ENCODE measurements at regions not wholly inside any gene's neighbourhood (a gene's known extent, or its start where the extent isn't known, plus 50 kb on each side); places are given as distances from the start of the nearest gene placed in this dataset.
"Not testable (repeated sequence)": the region's sequence is repeated elsewhere in the genome, so short reads cannot be mapped to it uniquely, and the experiment has no call there.

- DNase-seq = no peak
Measured at GRCh38 chr6:14386668-14387067, 269.1 kb downstream of the CD83 start.

DNA sequence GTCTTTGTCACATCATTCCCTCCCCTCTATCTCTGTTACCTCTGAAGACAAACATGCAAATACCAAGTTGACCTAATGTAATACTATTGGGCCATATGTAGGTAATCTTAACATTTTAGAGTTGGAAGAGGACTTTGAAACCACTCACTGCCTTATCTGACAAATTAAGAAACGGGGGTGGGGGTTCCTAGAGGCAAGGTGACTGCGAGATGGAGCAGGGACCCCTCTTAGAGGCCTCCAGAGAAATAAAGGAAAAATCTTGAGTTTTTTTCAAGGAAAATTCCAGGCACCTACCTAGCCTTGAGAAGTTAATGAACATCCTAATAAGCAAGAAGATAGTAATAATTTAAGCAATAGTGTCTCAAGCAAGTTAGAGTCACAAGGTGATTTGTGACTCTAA is 270.8 kb downstream of the CD83 start:
- no peak for DNase-seq

DNA sequence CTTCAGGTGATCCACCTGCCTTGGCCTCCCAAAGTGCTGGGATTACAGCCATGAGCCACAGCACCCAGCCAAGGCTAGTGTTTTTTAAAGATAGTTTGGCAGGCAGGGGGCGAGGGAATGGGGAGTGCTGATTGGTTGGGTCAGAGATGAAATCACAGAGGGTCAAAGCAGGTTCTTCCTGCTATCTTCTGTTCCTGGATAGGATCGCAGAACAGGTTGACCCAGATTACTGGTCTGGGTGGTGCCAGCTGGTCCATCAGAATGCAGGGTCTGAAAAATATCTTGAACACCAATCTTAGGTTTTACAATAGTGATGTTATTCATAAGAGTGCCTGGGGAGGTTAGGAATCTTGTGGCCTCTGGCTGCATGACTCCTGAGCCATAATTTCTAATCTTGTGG is 272.2 kb downstream of the CD83 start:
- DNase-seq = not testable (repeated sequence)

DNA sequence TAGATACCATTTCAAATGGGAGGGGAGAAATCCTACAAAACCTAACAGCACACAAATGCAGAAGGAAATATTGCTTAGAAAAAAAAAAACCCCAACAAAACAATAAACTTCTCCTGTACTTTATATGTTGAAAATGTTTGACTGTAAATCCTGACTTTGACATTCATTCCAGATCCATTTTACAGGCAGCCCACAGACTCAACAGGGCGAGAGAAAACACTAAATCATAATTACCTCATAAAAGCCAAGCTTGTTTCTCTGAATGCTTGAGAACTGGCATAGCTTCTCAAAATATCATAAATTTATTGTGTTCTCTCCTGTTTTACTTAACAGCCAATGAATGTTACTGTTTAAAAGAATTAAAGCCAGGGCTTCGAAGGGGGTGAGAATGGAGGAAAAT is 273.2 kb downstream of the CD83 start:
- DNase-seq = no peak

GRCh38 chr6:14393910-14394309 is 276.3 kb downstream of the CD83 start:
- no peak for DNase-seq

DNA sequence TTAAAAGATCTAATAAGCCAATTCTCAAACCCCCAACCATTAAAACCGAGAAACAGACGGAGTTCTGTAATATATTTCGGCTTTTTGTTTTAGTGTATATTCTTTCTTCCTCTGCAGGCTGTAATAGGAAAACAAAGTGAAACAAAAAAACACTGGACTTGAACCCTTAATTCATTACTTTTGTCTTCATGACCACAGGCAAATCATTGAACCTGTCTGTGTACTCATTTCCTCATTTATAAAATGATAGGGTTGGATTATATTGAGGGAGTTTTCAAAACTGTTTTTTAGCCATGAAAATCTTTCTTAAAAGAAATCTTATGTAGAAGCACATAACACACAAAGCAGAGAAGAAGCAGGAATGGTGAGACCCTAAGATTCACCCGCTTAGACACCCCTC is 278.8 kb downstream of the CD83 start:
- no peak for DNase-seq

DNA sequence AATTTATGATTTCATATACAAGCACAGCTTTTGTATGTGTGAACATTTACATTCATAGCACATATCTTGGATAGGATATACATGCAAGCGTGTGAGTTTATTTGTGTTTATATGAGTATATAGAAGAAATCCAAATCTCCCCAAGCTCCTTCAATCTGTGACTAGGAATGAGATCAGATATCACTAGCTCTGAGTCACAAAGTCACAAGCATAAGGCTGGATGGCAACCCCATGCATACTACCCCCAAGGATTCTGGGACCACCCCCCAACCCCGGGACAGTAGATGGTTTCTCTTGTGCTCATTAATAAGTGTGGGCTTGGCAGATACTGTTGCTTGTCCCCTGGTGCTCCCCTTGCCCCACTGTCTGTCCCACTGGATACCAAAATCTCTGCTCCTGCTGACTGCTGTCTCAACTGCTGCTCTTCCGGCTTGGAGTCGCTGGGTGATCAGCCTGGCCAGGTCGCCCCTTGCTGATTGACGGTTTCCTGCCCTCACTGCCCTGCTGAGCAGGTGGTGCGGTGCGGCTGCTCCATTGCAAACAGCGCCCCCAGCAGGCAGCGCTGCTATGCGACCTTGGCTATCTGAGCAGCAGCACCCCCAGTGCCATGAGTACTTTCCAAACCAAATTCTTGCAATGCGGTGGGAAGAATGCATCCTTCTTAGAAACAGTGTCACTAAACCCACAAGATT is 279.4 kb downstream of the CD83 start:
- no peak for DNase-seq

DNA sequence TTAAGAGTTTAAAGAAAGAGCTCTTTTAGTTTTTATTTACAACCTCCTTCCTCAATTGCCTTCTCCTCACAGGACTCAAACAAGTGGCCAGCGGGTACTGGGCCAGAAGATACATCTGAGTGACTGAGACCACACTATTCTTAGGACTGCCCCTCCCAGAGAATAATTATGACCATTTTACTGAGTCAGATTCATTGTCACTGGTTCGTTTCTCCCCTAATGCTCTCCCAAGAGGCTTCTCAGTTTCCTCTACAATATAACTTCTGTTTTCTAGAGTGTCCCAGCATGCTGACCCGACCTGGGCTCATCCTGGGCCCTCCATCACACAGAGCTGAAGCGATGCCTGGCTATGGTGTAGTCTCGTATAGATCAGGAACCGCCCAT is 279.9 kb downstream of the CD83 start:
- DNase-seq = no peak

GRCh38 chr6:14398953-14399352 is 281.4 kb downstream of the CD83 start:
- DNase-seq = no peak

GRCh38 chr6:14399635-14400034 is 282.1 kb downstream of the CD83 start:
- DNase-seq = no peak

- no peak for DNase-seq
Measured at GRCh38 chr6:14401246-14401645, 283.7 kb downstream of the CD83 start.

- DNase-seq = no peak
Measured at GRCh38 chr6:14406614-14407331, 289.2 kb downstream of the CD83 start.

GRCh38 chr6:14408446-14408845 is 290.9 kb downstream of the CD83 start:
- DNase-seq = peak in 1 of 58 donors; percentile 2

GRCh38 chr6:14412026-14412425 is 294.5 kb downstream of the CD83 start:
- no peak for DNase-seq

- DNase-seq = no peak
Measured at GRCh38 chr6:14415452-14415851, 297.9 kb downstream of the CD83 start.

GRCh38 chr6:14417377-14417776 is 299.8 kb downstream of the CD83 start:
- DNase-seq = no peak

- not testable (repeated sequence) for DNase-seq
Measured at GRCh38 chr6:14419224-14419623, 301.7 kb downstream of the CD83 start.

DNA sequence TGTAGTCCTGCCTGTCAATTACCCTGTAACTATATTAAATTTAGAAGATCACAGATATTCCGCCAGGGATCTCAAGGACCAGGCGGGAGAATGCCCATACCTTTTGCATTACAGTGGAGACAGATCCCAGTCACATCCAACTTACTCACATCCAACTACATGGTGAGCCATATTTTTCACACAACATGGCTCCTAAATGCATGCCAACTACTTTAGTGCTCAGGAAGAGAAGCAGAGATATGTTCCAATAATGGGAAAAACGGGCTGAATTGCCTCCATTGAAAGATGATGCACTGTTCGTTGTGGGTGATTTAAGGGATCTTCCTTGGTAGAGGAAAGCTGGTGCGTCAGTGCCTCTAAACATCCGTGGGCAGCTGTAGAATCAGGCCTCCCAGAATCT is 304.5 kb downstream of the CD83 start:
- no peak for DNase-seq

DNA sequence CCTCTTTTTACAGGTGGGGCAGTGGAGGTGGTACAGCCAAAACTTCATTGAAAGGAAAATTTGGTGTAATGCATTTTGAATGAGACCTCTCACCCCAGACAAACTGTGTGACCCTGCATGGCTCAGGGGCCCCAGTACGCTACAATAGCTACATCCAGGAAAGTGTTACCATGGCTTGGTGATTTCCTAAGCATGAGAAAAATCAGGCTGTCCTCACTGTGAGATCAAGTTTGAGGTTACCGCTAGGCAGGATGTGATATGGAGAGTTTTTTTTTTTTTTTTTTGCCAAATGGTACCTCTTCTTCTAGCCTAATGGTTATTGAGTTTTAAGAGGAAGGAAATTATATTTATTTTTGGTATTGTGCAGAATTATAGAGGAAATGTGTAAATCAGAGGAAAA is 305.3 kb downstream of the CD83 start:
- DNase-seq = no peak

- no peak for DNase-seq
Measured at GRCh38 chr6:14423330-14423729, 305.8 kb downstream of the CD83 start.

- DNase-seq = no peak
Measured at GRCh38 chr6:14423955-14424354, 306.4 kb downstream of the CD83 start.

- no peak for DNase-seq
Measured at GRCh38 chr6:14425805-14426204, 308.2 kb downstream of the CD83 start.

DNA sequence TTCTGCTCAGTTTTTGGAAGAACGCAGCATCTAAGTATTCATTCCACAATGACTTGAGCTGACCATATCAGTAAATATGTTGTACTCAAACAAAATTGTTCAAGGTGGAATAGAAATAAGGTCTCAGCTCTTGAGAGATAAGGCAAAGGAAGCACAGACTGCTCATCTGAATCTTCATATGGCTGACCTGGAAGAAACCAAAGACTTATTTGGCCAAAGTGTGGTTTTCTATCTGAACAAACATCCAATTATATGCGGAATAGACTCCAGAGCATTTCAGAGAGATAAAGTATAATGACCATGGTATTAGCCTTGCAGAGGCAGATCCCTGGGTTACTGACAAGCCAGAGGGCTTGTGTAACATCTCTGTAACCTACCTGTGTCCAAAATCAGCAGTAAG is 308.7 kb downstream of the CD83 start:
- no peak for DNase-seq
